Right cardiac atrium (tissue), 5 donors: ENCODE measurements at regions not wholly inside any gene's neighbourhood (a gene's known extent, or its start where the extent isn't known, plus 50 kb on each side); places are given as distances from the start of the nearest gene placed in this dataset.

ENCODE experiments used
- ATAC-seq, 2 donors: fragments of 200-7000 bp; cut with Tn5 transposase; one replicate each; pipeline versions ENCODE4 v1.8.0 to v1.9.1; 2020; ENCODE audit warnings: moderate library complexity in 2 of 2, mild to moderate bottlenecking in 1 of 2
- DNase-seq, 3 donors: peaks; one replicate each; pipeline ENCODE4 v3.0.0-alpha.2; 2020
- H3K27ac ChIP-seq: one replicate; pipeline ENCODE4 v1.5.1; 2013; ENCODE audit warnings: mild to moderate bottlenecking, low read length, control low read depth, moderate library complexity
- H3K27me3 ChIP-seq: one replicate; pipeline ENCODE4 v1.6.1; 2013; ENCODE audit not compliant: control insufficient read depth, insufficient read depth
- H3K4me1 ChIP-seq: one replicate; pipeline ENCODE4 v1.6.1; 2013; ENCODE audit warnings: low read length; ENCODE audit not compliant: control insufficient read depth, insufficient read depth
- H3K4me3 ChIP-seq: one replicate; pipeline ENCODE4 v1.5.1; 2013; ENCODE audit warnings: low read length, control low read depth
- H3K9me3 ChIP-seq: one replicate; pipeline ENCODE4 v1.6.1; 2013; ENCODE audit warnings: low read length; ENCODE audit not compliant: control insufficient read depth
- WGBS: extraction: QIAGEN DNeasy Blood & Tissue Kit; methylation state at CpG from one replicate; pipeline ENCODE4 v1.1.7; 2013; 5-methylcytosine and 5-hydroxymethylcytosine counted together
- intact Hi-C, 4 donors: fragments of 100-400 bp; cut with DNase I; formaldehyde crosslinking; loops; one replicate each; pipeline versions ENCODE4 v1.11.0 to v1.14.0; 2022 to 2023
- donor health status: healthy with polysubstance abuse.
- donor health status: DM: no; HTN: yes; CAD: no.
- donor health status: DM: no; HTN: no; CAD: no.
- donor health status: DM: no; HTN: yes; CAD: no; lungs with severe emphysema.
- donor health status: DM: yes; HTN: yes; CAD: no.

DNA sequence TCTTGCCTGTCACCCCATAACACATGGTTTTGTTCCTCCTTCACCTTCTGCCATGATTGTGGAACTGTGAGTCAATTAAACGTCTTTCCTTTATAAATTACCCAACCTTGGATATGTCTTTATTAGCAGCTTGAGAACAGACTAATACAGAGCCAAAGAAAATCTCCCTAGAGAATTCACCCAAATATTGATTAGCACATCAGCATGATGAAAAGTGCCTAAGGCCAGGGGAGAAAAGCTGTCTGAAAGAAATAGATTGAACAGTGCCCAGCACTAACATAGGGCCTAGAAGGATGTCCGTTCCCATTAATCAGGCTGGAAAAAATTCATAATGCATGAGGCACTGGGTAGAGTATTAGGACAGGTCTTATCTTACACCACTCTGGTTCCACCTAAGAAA lies 111.9 kb upstream of the CALN1 start:
- no peaks in the 10 kb centered on the region for H3K4me1 ChIP-seq
- H3K27ac ChIP-seq: no peak overlapping the region
- ATAC-seq (no peak), DNase-seq (no peak)
- no peak overlapping the region for H3K4me3 ChIP-seq
- WGBS: 59% methylated on average over 2 of the region's 2 CpGs
- H3K27me3 ChIP-seq: no peaks in the 10 kb centered on the region
- intact Hi-C loops: no loop called here
- H3K9me3 ChIP-seq: no peaks in the 10 kb centered on the region

- DNase-seq (no peak), ATAC-seq (no peak)
- no peaks in the 10 kb centered on the region for H3K4me1 ChIP-seq
- H3K27ac ChIP-seq: no peak overlapping the region
- 75% methylated on average over 10 of the region's 10 CpGs for WGBS
- no peak overlapping the region for H3K4me3 ChIP-seq
- no peaks in the 10 kb centered on the region for H3K9me3 ChIP-seq
- intact Hi-C loops: no loop called here
- no peaks in the 10 kb centered on the region for H3K27me3 ChIP-seq
These were observed 92.0 kb upstream of the CALN1 start for GRCh38 chr7:72504061-72504706.

- no peaks in the 10 kb centered on the region for H3K9me3 ChIP-seq
- no peaks in the 10 kb centered on the region for H3K27me3 ChIP-seq
- 72% methylated on average over 8 of the region's 8 CpGs for WGBS
- no peak overlapping the region for H3K4me3 ChIP-seq
- no peaks in the 10 kb centered on the region for H3K4me1 ChIP-seq
- no peak for DNase-seq
- ATAC-seq: no peak
- intact Hi-C loops: no loop called here
- no peak overlapping the region for H3K27ac ChIP-seq
These were observed 91.5 kb upstream of the CALN1 start for GRCh38 chr7:72503644-72504043.

DNA sequence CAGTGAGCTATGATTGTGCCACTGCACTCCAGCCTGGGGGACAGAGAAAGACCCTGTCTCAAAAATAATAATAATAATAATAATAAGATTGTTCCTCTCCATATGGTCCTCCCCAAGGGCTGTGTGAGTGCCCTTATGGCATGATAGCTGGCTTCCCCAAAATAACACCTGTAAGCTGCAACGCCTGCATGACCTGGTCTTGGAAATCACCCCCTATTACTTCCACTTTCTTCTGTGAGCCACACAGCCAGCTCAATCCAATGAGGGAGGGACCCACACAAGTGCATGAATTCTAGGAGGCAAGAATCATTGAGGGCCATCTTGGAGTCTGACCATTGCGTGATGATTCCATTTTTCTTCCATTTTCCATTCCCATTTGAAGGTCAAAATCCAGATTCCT lies 82.7 kb upstream of the CALN1 start:
- no peak overlapping the region for H3K4me3 ChIP-seq
- WGBS: 93% methylated on average over 2 of the region's 2 CpGs
- intact Hi-C loops: loop anchor here in 1 of 4 donors (10.0 kb wide), 1 partner anchor 740 kb away; no protein-coding TSS in a partner anchor
- DNase-seq: no peak
- H3K27me3 ChIP-seq: no peaks in the 10 kb centered on the region
- ATAC-seq: no peak
- no peaks in the 10 kb centered on the region for H3K9me3 ChIP-seq
- no peak overlapping the region for H3K27ac ChIP-seq
- H3K4me1 ChIP-seq: no peaks in the 10 kb centered on the region

- no peak for ATAC-seq
These were observed 81.9 kb upstream of the CALN1 start for GRCh38 chr7:72493850-72494661.

GRCh38 chr7:72492461-72493065 lies 80.4 kb upstream of the CALN1 start:
- DNase-seq (peak; percentile 32 to 84 (median 80)), ATAC-seq (peak; percentile 63 to 83)
- Histone ChIP-seq H3K9me3 (no peaks in the 10 kb centered on the region), H3K4me3 (no peak overlapping the region), H3K27ac (no peak overlapping the region), H3K4me1 (no peaks in the 10 kb centered on the region), H3K27me3 (no peaks in the 10 kb centered on the region)
- intact Hi-C loops: loop anchor here in 1 of 4 donors (10.0 kb wide), 1 partner anchor 738 kb away; no protein-coding TSS in a partner anchor
- WGBS: 41% methylated on average over 12 of the region's 12 CpGs

More at GRCh38 chr7:72493850-72494661, 81.9 kb upstream of the CALN1 start:
- intact Hi-C loops: loop anchor here in 1 of 4 donors (10.0 kb wide), 1 partner anchor 739 kb away; no protein-coding TSS in a partner anchor
- WGBS: 53% methylated on average over 17 of the region's 17 CpGs
- DNase-seq: peak; percentile 41 to 68 (median 63)
- Histone ChIP-seq H3K4me1 (no peaks in the 10 kb centered on the region), H3K27ac (no peak overlapping the region), H3K27me3 (no peaks in the 10 kb centered on the region), H3K4me3 (no peak overlapping the region), H3K9me3 (no peaks in the 10 kb centered on the region)

DNA sequence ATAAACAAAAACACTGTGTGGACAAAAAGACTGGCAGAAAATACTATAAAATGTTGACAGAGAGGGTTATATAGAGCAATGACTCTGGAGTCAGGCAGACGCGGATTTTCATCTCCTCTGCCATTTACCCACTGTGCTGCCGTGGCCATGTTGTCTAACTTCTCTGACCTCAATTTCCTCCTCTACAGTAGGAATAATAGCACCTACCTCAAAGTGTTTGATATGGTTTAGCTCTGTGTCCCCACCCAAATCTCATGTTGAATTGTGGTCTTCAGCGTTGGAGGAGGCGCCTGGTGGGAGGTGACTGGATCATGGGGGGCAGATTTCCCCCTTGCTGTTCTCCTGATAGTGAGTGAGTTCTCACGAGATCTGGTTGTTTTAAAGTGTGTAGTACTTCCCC lies 78.2 kb upstream of the CALN1 start:
- no peaks in the 10 kb centered on the region for H3K9me3 ChIP-seq
- no peak for ATAC-seq
- H3K4me3 ChIP-seq: no peak overlapping the region
- no peak for DNase-seq
- H3K27ac ChIP-seq: no peak overlapping the region
- no peaks in the 10 kb centered on the region for H3K27me3 ChIP-seq
- 82% methylated on average over 6 of the region's 6 CpGs for WGBS
- intact Hi-C loops: loop anchor here in 1 of 4 donors (10.0 kb wide), 1 partner anchor 736 kb away; no protein-coding TSS in a partner anchor
- no peaks in the 10 kb centered on the region for H3K4me1 ChIP-seq

GRCh38 chr7:72481934-72482333 lies 69.8 kb upstream of the CALN1 start:
- WGBS: 76% methylated on average over 1 of the region's 1 CpG
- Histone ChIP-seq H3K4me3 (no peak overlapping the region), H3K27me3 (no peaks in the 10 kb centered on the region), H3K27ac (no peak overlapping the region), H3K9me3 (no peaks in the 10 kb centered on the region), H3K4me1 (no peaks in the 10 kb centered on the region)
- DNase-seq: no peak
- ATAC-seq: no peak
- intact Hi-C loops: no loop called here

- no peak for DNase-seq
- no peak overlapping the region for H3K27ac ChIP-seq
- intact Hi-C loops: no loop called here
- no peaks in the 10 kb centered on the region for H3K27me3 ChIP-seq
- ATAC-seq: no peak
- no peak overlapping the region for H3K4me3 ChIP-seq
- 90% methylated on average over 16 of the region's 16 CpGs for WGBS
- H3K4me1 ChIP-seq: no peaks in the 10 kb centered on the region
- no peaks in the 10 kb centered on the region for H3K9me3 ChIP-seq
These were observed 64.6 kb upstream of the CALN1 start for GRCh38 chr7:72476608-72477305.

DNA sequence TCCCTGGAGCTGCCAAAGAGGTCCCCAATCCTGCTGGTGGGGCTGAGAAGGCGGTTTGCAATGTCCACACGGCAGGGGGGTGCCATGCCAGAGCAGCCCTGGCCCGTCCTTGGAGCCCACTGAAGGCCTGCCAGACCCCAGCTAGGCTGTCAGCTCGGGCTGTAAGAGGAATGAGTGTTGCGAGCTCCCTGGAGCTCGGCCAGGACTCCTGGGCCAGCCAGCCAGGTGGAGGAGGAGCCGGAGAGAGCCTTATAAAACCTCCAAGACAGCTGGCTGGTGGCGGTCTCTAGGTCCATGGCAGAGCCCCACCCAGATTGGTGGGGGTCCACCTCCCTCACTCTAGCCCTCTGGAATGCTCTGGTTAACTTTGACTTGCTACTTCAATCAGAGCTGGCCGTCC lies 55.1 kb upstream of the CALN1 start:
- Histone ChIP-seq H3K4me3 (no peak overlapping the region), H3K4me1 (no peaks in the 10 kb centered on the region), H3K27me3 (no peaks in the 10 kb centered on the region), H3K27ac (no peak overlapping the region), H3K9me3 (no peaks in the 10 kb centered on the region)
- WGBS: 55% methylated on average over 9 of the region's 9 CpGs
- ATAC-seq (no peak), DNase-seq (no peak)
- intact Hi-C loops: no loop called here
